ENCODE measurements at regions not wholly inside any gene's neighbourhood (a gene's known extent, or its start where the extent isn't known, plus 50 kb on each side); places are given as distances from the start of the nearest gene placed in this dataset.

- H4K20me1 ChIP-seq (ENCODE audit: insufficient read depth, low read length), result no peaks in the 10 kb centered on the region
- no peaks in the 10 kb centered on the region for H3K36me3 ChIP-seq (ENCODE audit: insufficient read depth, low read length)
- H3K4me3 ChIP-seq (ENCODE audit: low read depth, low read length, poor library complexity, severe bottlenecking), result no peak overlapping the region
- BruUV-seq (replicated peaks), result no TSS peak
- intact Hi-C loops (cut with micrococcal nuclease; ENCODE audit: unreplicated experiment), result no loop called here
- no peak for DNase-seq (ENCODE audit: low spot score)
- no peak overlapping the region for H3K4me2 ChIP-seq (ENCODE audit: low read length)
- CTCF ChIA-PET (ENCODE audit: unreplicated experiment), result no interaction called here
- TF ChIP-seq EZH2phosphoT487 (IDR thresholded peaks at IDR 0.05; ENCODE audit: borderline replicate concordance, low read depth, low read length), result no peak
- no peak for TF ChIP-seq CTCF (conservative IDR thresholded peaks at IDR 0.05; ENCODE audit: low read length)
- H3K9me3 ChIP-seq (ENCODE audit: low read length), result no peaks in the 10 kb centered on the region
- no peak overlapping the region for H3K27ac ChIP-seq (ENCODE audit: low read depth, low read length, poor library complexity, severe bottlenecking)
- POLR2A ChIA-PET, result no interaction called here
- no peak overlapping the region for H2AFZ ChIP-seq (ENCODE audit: low read length)
- no peaks in the 10 kb centered on the region for H3K9me2 ChIP-seq (ENCODE audit: insufficient read depth, low read length)
- H3K79me2 ChIP-seq (ENCODE audit: insufficient read depth, low read depth, low read length), result no peaks in the 10 kb centered on the region
- H3K4me1 ChIP-seq (ENCODE audit: insufficient read depth, low read length, poor library complexity, severe bottlenecking), result no peaks in the 10 kb centered on the region
These were observed 64.3 kb upstream of the DIO3 start for GRCh38 chr14:101496776-101497683.

DNA sequence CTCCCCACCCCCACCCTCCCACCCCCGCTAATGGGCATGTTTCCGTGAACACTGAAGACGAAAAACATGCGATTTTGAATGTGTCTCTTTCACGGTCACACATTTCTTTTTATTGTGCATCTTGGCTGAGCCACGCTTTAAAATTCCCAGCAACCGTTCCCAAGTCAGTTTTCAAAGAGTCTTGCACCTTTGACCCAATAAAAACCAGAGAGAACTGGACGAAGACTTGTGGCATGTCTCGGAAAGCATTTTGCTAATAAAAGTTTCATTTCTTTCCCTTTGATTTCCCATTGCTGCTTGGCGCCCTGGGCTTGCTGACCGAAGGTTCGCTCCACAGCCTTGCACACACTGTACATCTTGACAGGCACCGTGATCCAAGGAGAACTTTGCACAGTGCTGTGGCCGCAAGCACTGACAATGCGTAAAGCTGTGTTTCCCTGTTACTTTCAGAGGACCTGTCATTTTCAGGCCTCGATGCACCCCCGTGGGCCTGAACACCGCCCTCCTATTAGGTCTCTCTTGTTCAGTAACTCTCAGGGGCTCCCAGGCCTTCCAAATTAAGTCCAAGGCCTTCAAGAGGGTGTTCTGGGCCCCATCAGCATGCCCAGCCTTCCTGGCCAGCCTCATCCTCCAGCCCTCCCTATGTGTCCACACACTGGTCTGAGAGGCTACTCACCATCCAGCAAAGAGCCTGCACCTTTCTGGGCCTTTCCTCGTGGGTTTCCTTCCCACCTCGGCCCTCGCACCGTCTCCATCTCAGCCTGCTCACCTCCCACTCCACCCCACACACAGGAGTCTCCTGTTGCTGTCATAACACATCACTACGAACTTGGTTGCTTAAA lies 63.4 kb upstream of the DIO3 start:
- no peak overlapping the region for H2AFZ ChIP-seq (ENCODE audit: low read length)
- no peak for DNase-seq (ENCODE audit: low spot score)
- H3K9me2 ChIP-seq (ENCODE audit: insufficient read depth, low read length), result no peaks in the 10 kb centered on the region
- ChIA-PET POLR2A (no interaction called here), CTCF (ENCODE audit: unreplicated experiment) (no interaction called here)
- no peak overlapping the region for H3K27ac ChIP-seq (ENCODE audit: low read depth, low read length, poor library complexity, severe bottlenecking)
- H4K20me1 ChIP-seq (ENCODE audit: insufficient read depth, low read length), result no peaks in the 10 kb centered on the region
- no peaks in the 10 kb centered on the region for H3K4me1 ChIP-seq (ENCODE audit: insufficient read depth, low read length, poor library complexity, severe bottlenecking)
- TF ChIP-seq CTCF (conservative IDR thresholded peaks at IDR 0.05; ENCODE audit: low read length) (no peak), EZH2phosphoT487 (IDR thresholded peaks at IDR 0.05; ENCODE audit: borderline replicate concordance, low read depth, low read length) (no peak)
- no peaks in the 10 kb centered on the region for H3K9me3 ChIP-seq (ENCODE audit: low read length)
- intact Hi-C loops (cut with micrococcal nuclease; ENCODE audit: unreplicated experiment), result no loop called here
- BruUV-seq (replicated peaks), result no TSS peak
- no peak overlapping the region for H3K4me3 ChIP-seq (ENCODE audit: low read depth, low read length, poor library complexity, severe bottlenecking)
- no peaks in the 10 kb centered on the region for H3K36me3 ChIP-seq (ENCODE audit: insufficient read depth, low read length)
- no peak overlapping the region for H3K4me2 ChIP-seq (ENCODE audit: low read length)
- H3K79me2 ChIP-seq (ENCODE audit: insufficient read depth, low read depth, low read length), result no peaks in the 10 kb centered on the region

GRCh38 chr14:101498526-101498860 lies 62.8 kb upstream of the DIO3 start:
- POLR2A ChIA-PET, result no interaction called here
- Histone ChIP-seq H3K4me2 (ENCODE audit: low read length) (no peak overlapping the region), H3K27ac (ENCODE audit: low read depth, low read length, poor library complexity, severe bottlenecking) (no peak overlapping the region), H4K20me1 (ENCODE audit: insufficient read depth, low read length) (no peaks in the 10 kb centered on the region), H3K9me2 (ENCODE audit: insufficient read depth, low read length) (no peaks in the 10 kb centered on the region), H3K4me1 (ENCODE audit: insufficient read depth, low read length, poor library complexity, severe bottlenecking) (no peaks in the 10 kb centered on the region), H3K79me2 (ENCODE audit: insufficient read depth, low read depth, low read length) (no peaks in the 10 kb centered on the region), H2AFZ (ENCODE audit: low read length) (no peak overlapping the region), H3K9me3 (ENCODE audit: low read length) (no peaks in the 10 kb centered on the region), H3K4me3 (ENCODE audit: low read depth, low read length, poor library complexity, severe bottlenecking) (no peak overlapping the region), H3K36me3 (ENCODE audit: insufficient read depth, low read length) (no peaks in the 10 kb centered on the region)
- DNase-seq (ENCODE audit: low spot score), result no peak
- TF ChIP-seq CTCF (conservative IDR thresholded peaks at IDR 0.05; ENCODE audit: low read length) (no peak), EZH2phosphoT487 (IDR thresholded peaks at IDR 0.05; ENCODE audit: borderline replicate concordance, low read depth, low read length) (no peak)
- intact Hi-C loops (cut with micrococcal nuclease; ENCODE audit: unreplicated experiment), result no loop called here
- no TSS peak for BruUV-seq (replicated peaks)
- CTCF ChIA-PET (ENCODE audit: unreplicated experiment), result no interaction called here

All from OCI-LY7 (cell line).